ENCODE measurements at regions not wholly inside any gene's neighbourhood (a gene's known extent, or its start where the extent isn't known, plus 50 kb on each side); places are given as distances from the start of the nearest gene placed in this dataset.
A peak's percentile ranks its signal among the peaks of the same experiment; 100 is the strongest.

GRCh38 chr7:17234398-17235031 is 63.9 kb upstream of the AHR start:
- peak; percentile 97 for DNase-seq (ENCODE audit: low spot score)

GRCh38 chr7:17236171-17236570 is 62.3 kb upstream of the AHR start:
- DNase-seq (ENCODE audit: low spot score), result no peak

GRCh38 chr7:17236603-17237002 is 61.8 kb upstream of the AHR start:
- peak; percentile 26 for DNase-seq (ENCODE audit: low spot score)

GRCh38 chr7:17239046-17239445 is 59.4 kb upstream of the AHR start:
- DNase-seq (ENCODE audit: low spot score), result no peak

- DNase-seq (ENCODE audit: low spot score), result peak; percentile 86
Observed at GRCh38 chr7:17239683-17240521, 58.5 kb upstream of the AHR start.

GRCh38 chr7:17242504-17242903 is 55.9 kb upstream of the AHR start:
- DNase-seq (ENCODE audit: low spot score), result no peak

GRCh38 chr7:17244786-17245185 is 53.7 kb upstream of the AHR start:
- no peak for DNase-seq (ENCODE audit: low spot score)

GRCh38 chr7:17247357-17247756 is 51.1 kb upstream of the AHR start:
- no peak for DNase-seq (ENCODE audit: low spot score)

GRCh38 chr7:17248527-17248926 is 49.9 kb upstream of the AHR start:
- no peak for DNase-seq (ENCODE audit: low spot score)
